SKM-1 (cell line): ENCODE measurements at regions not wholly inside any gene's neighbourhood (a gene's known extent, or its start where the extent isn't known, plus 50 kb on each side); places are given as distances from the start of the nearest gene placed in this dataset.
"Not testable (repeated sequence)": the region's sequence is repeated elsewhere in the genome, so short reads cannot be mapped to it uniquely, and the experiment has no call there.

Source experiments
- DNase-seq: peaks from one replicate; lab custom pipeline; 2025; ENCODE audit not compliant: unreplicated experiment; lab: John Stamatoyannopoulos, UW

- DNase-seq, result no peak
Measured at GRCh38 chr3:167008791-167009190, 371.3 kb downstream of the ZBBX start.

GRCh38 chr3:167001374-167001773 lies 378.7 kb downstream of the ZBBX start:
- no peak for DNase-seq

GRCh38 chr3:166993015-166993630 lies 387.0 kb downstream of the ZBBX start:
- no peak for DNase-seq

- no peak for DNase-seq
Measured at GRCh38 chr3:166986000-166986399, 394.1 kb downstream of the ZBBX start.

- DNase-seq, result not testable (repeated sequence)
Measured at GRCh38 chr3:166975796-166976195, 404.3 kb downstream of the ZBBX start.

GRCh38 chr3:166967714-166968113 lies 412.4 kb downstream of the ZBBX start:
- DNase-seq, result not testable (repeated sequence)

GRCh38 chr3:166962911-166963310 lies 417.2 kb downstream of the ZBBX start:
- no peak for DNase-seq

- DNase-seq, result no peak
Measured at GRCh38 chr3:166957121-166957520, 423.0 kb downstream of the ZBBX start.

GRCh38 chr3:166955201-166955939 lies 424.7 kb downstream of the ZBBX start:
- DNase-seq, result no peak

- DNase-seq, result no peak
Measured at GRCh38 chr3:166934879-166935278, 445.2 kb downstream of the ZBBX start.

- no peak for DNase-seq
Measured at GRCh38 chr3:166917437-166917836, 462.7 kb downstream of the ZBBX start.

- no peak for DNase-seq
Measured at GRCh38 chr3:166902374-166902773, 477.7 kb downstream of the ZBBX start.

- no peak for DNase-seq
Measured at GRCh38 chr3:166900866-166901577, 479.1 kb downstream of the ZBBX start.

- DNase-seq, result no peak
Measured at GRCh38 chr3:166897811-166898210, 482.3 kb downstream of the ZBBX start.

GRCh38 chr3:166889241-166889640 lies 490.9 kb downstream of the ZBBX start:
- no peak for DNase-seq

- DNase-seq, result no peak
Measured at GRCh38 chr3:166879661-166880060, 500.4 kb downstream of the ZBBX start.

GRCh38 chr3:166877971-166878370 lies 502.1 kb downstream of the ZBBX start:
- no peak for DNase-seq

- DNase-seq, result no peak
Measured at GRCh38 chr3:166864473-166865467, 515.3 kb downstream of the ZBBX start.

- no peak for DNase-seq
Measured at GRCh38 chr3:166860217-166860616, 519.9 kb downstream of the ZBBX start.

GRCh38 chr3:166844329-166844728 lies 535.8 kb downstream of the ZBBX start:
- DNase-seq, result no peak

- not testable (repeated sequence) for DNase-seq
Measured at GRCh38 chr3:166842784-166843183, 537.3 kb downstream of the ZBBX start.
